H9 (cell line): ENCODE measurements at regions not wholly inside any gene's neighbourhood (a gene's known extent, or its start where the extent isn't known, plus 50 kb on each side); places are given as distances from the start of the nearest gene placed in this dataset.

Experiments
- DNase-seq: peaks from one replicate; pipeline ENCODE4 v3.0.0-alpha.2; 2017
- H2AFZ ChIP-seq: one replicate; pipeline ENCODE4 v1.6.1; 2013; ENCODE audit warnings: mild to moderate bottlenecking, low read length, control low read depth, moderate library complexity
- H2AK5ac ChIP-seq: 2 replicates; pipeline ENCODE4 v1.6.1; 2013; ENCODE audit warnings: low read length, control low read depth, mixed read lengths; ENCODE audit not compliant: insufficient read length
- H2BK120ac ChIP-seq: one replicate; pipeline ENCODE4 v1.6.1; 2013; ENCODE audit warnings: low read depth, mild to moderate bottlenecking, low read length, control low read depth, inconsistent platforms; ENCODE audit not compliant: poor library complexity, severe bottlenecking
- H2BK12ac ChIP-seq: 2 replicates; pipeline ENCODE4 v1.6.1; 2013; ENCODE audit warnings: low read length, control low read depth, mixed read lengths, low read depth; ENCODE audit not compliant: insufficient read length
- H2BK15ac ChIP-seq: 2 replicates; pipeline ENCODE4 v1.6.1; 2013; ENCODE audit warnings: low read depth, low read length, control low read depth
- H2BK20ac ChIP-seq: one replicate; pipeline ENCODE4 v1.6.1; 2013; ENCODE audit warnings: low read depth, mild to moderate bottlenecking, low read length, control low read depth, inconsistent platforms; ENCODE audit not compliant: poor library complexity, severe bottlenecking
- H2BK5ac ChIP-seq: 2 replicates; pipeline ENCODE4 v1.6.1; 2013; ENCODE audit warnings: low read length, control low read depth, mixed read lengths; ENCODE audit not compliant: insufficient read length
- H3K14ac ChIP-seq: 2 replicates; pipeline ENCODE4 v1.6.1; 2013; ENCODE audit warnings: low read length, control low read depth; ENCODE audit not compliant: insufficient read depth
- H3K18ac ChIP-seq: 2 replicates; pipeline ENCODE4 v1.6.1; 2013; ENCODE audit warnings: low read depth, mild to moderate bottlenecking, mixed read lengths, low read length, control low read depth; ENCODE audit not compliant: insufficient read length
- H3K23ac ChIP-seq: 2 replicates; pipeline ENCODE4 v1.6.1; 2013; ENCODE audit warnings: low read length, control low read depth, mixed read lengths, low read depth; ENCODE audit not compliant: insufficient read length
- H3K23me2 ChIP-seq: 2 replicates; pipeline ENCODE4 v1.6.1; 2013; ENCODE audit warnings: low read depth, mild to moderate bottlenecking, mixed read lengths, low read length, control low read depth; ENCODE audit not compliant: insufficient read length, poor library complexity, severe bottlenecking
- H3K27ac ChIP-seq: 2 replicates; pipeline ENCODE4 v1.5.1; 2013; ENCODE audit warnings: low read length, control low read depth, mixed read lengths, low read depth; ENCODE audit not compliant: insufficient read length
- H3K27me3 ChIP-seq: 2 replicates; pipeline ENCODE4 v1.6.1; 2013; ENCODE audit warnings: low read length, control low read depth, inconsistent platforms; ENCODE audit not compliant: insufficient read depth
- H3K4ac ChIP-seq: 2 replicates; pipeline ENCODE4 v1.6.1; 2013; ENCODE audit warnings: low read depth, mild to moderate bottlenecking, control low read depth, inconsistent platforms, low read length, moderate library complexity
- H3K4me1 ChIP-seq: 2 replicates; pipeline ENCODE4 v1.6.1; 2013; ENCODE audit warnings: low read length, control low read depth, inconsistent platforms; ENCODE audit not compliant: insufficient read depth
- H3K4me2 ChIP-seq: 2 replicates; pipeline ENCODE4 v1.6.1; 2013; ENCODE audit warnings: low read length, control low read depth, mixed read lengths; ENCODE audit not compliant: insufficient read length, insufficient read depth
- H3K56ac ChIP-seq: 2 replicates; pipeline ENCODE4 v1.6.1; 2013; ENCODE audit warnings: low read depth, mild to moderate bottlenecking, mixed read lengths, low read length, control low read depth; ENCODE audit not compliant: insufficient read length
- H3K79me1 ChIP-seq: 2 replicates; pipeline ENCODE4 v1.6.1; 2013; ENCODE audit warnings: low read depth, mild to moderate bottlenecking, moderate library complexity, low read length, control low read depth, inconsistent platforms; ENCODE audit not compliant: insufficient read depth, poor library complexity, severe bottlenecking
- H3K79me2 ChIP-seq: 2 replicates; pipeline ENCODE4 v1.6.1; 2013; ENCODE audit warnings: low read length, control low read depth, inconsistent platforms; ENCODE audit not compliant: insufficient read depth
- H3K9ac ChIP-seq: 2 replicates; pipeline ENCODE4 v1.6.1; 2013; ENCODE audit warnings: low read length, control low read depth, mixed read lengths; ENCODE audit not compliant: insufficient read length; ENCODE audit errors: extremely low read depth
- H3K9me3 ChIP-seq: one replicate; pipeline ENCODE4 v1.6.1; 2013; ENCODE audit warnings: low read depth, low read length, inconsistent platforms; ENCODE audit not compliant: control insufficient read depth
- H3T11ph ChIP-seq: one replicate; pipeline ENCODE4 v1.6.1; 2013; ENCODE audit warnings: mild to moderate bottlenecking, low read length, control low read depth, inconsistent platforms
- H4K20me1 ChIP-seq: one replicate; pipeline ENCODE4 v1.6.1; 2013; ENCODE audit not compliant: control insufficient read depth, insufficient read length, insufficient read depth
- H4K5ac ChIP-seq: 2 replicates; pipeline ENCODE4 v1.6.1; 2013; ENCODE audit warnings: low read depth, mild to moderate bottlenecking, mixed read lengths, low read length, control low read depth; ENCODE audit not compliant: insufficient read length
- H4K8ac ChIP-seq: replicated peaks from 2 replicates; pipeline ENCODE4 v1.6.1; 2013; ENCODE audit warnings: low read length, control low read depth, mixed read lengths, low read depth; ENCODE audit not compliant: insufficient read length
- H4K91ac ChIP-seq: 2 replicates; pipeline ENCODE4 v1.6.1; 2013; ENCODE audit warnings: low read depth, mild to moderate bottlenecking, moderate library complexity, mixed read lengths, low read length, control low read depth; ENCODE audit not compliant: insufficient read length
- H3K27ac Mint-ChIP-seq, 3 experiments: 2 replicates in 2 of 3; 3 replicates in 1 of 3; pipeline ENCODE4 v1.8.0; 2020 to 2021; ENCODE audit warnings: mixed read lengths in 3 of 3, mild to moderate bottlenecking in 1 of 3, moderate library complexity in 1 of 3
- H3K27me3 Mint-ChIP-seq: 2 replicates; pipeline ENCODE4 v1.8.0; 2021; ENCODE audit warnings: low read depth, mild to moderate bottlenecking, moderate library complexity, mixed read lengths
- H3K36me3 Mint-ChIP-seq, 3 experiments: 2 replicates in 2 of 3; 3 replicates in 1 of 3; pipeline ENCODE4 v1.8.0; 2020 to 2021; ENCODE audit warnings: low read depth in 3 of 3, mixed read lengths in 3 of 3; ENCODE audit not compliant: insufficient read depth in 1 of 3
- H3K4me1 Mint-ChIP-seq, 2 experiments: 2 replicates each; pipeline ENCODE4 v1.8.0; 2020; ENCODE audit warnings: mixed read lengths in 2 of 2
- H3K4me3 Mint-ChIP-seq, 2 experiments: 2 replicates in 1 of 2; 3 replicates in 1 of 2; pipeline ENCODE4 v1.8.0; 2020 to 2021; ENCODE audit warnings: mild to moderate bottlenecking in 2 of 2, mixed read lengths in 2 of 2, moderate library complexity in 1 of 2
- H3K9me3 Mint-ChIP-seq, 2 experiments: 2 replicates in 1 of 2; 3 replicates in 1 of 2; pipeline ENCODE4 v1.8.0; 2020; ENCODE audit warnings: mild to moderate bottlenecking in 2 of 2, mixed read lengths in 2 of 2, moderate library complexity in 1 of 2
- WGBS: extraction: QIAGEN DNeasy Blood & Tissue Kit; methylation state at CpG from one replicate; pipeline ENCODE4 v1.1.7; 2013; ENCODE audit warnings: missing lambda C conversion rate, low lambda C conversion rate, mixed read lengths; ENCODE audit not compliant: insufficient read length; ENCODE audit errors: extremely low coverage; 5-methylcytosine and 5-hydroxymethylcytosine counted together
- TF ChIP-seq, protein P1 (sequence below): fragments of 200-600 bp; sonication (generic); conservative IDR thresholded peaks from 3 replicates; pipeline ENCODE4 v1.8.0; 2021; ENCODE audit warnings: antibody characterized with exemption, mild to moderate bottlenecking

GRCh38 chr7:52283335-52283734 lies 752.1 kb upstream of the POM121L12 start:
- Histone ChIP-seq H2BK15ac (no peak overlapping the region), H3K14ac (no peak overlapping the region), H4K20me1 (no peaks in the 10 kb centered on the region), H3T11ph (no peak overlapping the region), H2BK5ac (no peak overlapping the region), H3K27ac (no peak overlapping the region), H2AK5ac (no peak overlapping the region), H3K79me2 (no peaks in the 10 kb centered on the region), H4K5ac (no peak overlapping the region), H3K4me1 (no peaks in the 10 kb centered on the region), H2AFZ (no peak overlapping the region), H4K8ac (no peak overlapping the region), H3K23me2 (no peaks in the 10 kb centered on the region), H3K4ac (no peak overlapping the region), H2BK12ac (no peak overlapping the region), H3K56ac (no peak overlapping the region), H3K9ac (no peak overlapping the region), H3K79me1 (no peaks in the 10 kb centered on the region), H2BK120ac (no peak overlapping the region), H3K18ac (no peak overlapping the region), H3K27me3 (no peaks in the 10 kb centered on the region), H2BK20ac (no peak overlapping the region), H3K9me3 (no peaks in the 10 kb centered on the region), H4K91ac (no peak overlapping the region), H3K4me2 (no peak overlapping the region), H3K23ac (no peak overlapping the region)
- Mint-ChIP-seq H3K27me3 (no peaks in the 10 kb centered on the region), H3K4me3 (no peak overlapping the region), H3K27ac (no peak overlapping the region), H3K36me3 (peaks cover 0 to 13% (median 0%) of the 10 kb centered on the region in 3 experiments; a peak in 3 of 7 replicates), H3K4me1 (no peaks in the 10 kb centered on the region), H3K9me3 (peaks cover 6 to 10% of the 10 kb centered on the region in 2 experiments; a peak in 3 of 5 replicates)
- DNase-seq, result no peak
- WGBS, result no CpG with 5 or more reads among the region's 3 CpGs
- TF ChIP-seq, protein P1, sequence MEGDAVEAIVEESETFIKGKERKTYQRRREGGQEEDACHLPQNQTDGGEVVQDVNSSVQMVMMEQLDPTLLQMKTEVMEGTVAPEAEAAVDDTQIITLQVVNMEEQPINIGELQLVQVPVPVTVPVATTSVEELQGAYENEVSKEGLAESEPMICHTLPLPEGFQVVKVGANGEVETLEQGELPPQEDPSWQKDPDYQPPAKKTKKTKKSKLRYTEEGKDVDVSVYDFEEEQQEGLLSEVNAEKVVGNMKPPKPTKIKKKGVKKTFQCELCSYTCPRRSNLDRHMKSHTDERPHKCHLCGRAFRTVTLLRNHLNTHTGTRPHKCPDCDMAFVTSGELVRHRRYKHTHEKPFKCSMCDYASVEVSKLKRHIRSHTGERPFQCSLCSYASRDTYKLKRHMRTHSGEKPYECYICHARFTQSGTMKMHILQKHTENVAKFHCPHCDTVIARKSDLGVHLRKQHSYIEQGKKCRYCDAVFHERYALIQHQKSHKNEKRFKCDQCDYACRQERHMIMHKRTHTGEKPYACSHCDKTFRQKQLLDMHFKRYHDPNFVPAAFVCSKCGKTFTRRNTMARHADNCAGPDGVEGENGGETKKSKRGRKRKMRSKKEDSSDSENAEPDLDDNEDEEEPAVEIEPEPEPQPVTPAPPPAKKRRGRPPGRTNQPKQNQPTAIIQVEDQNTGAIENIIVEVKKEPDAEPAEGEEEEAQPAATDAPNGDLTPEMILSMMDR, result no peak
